ENCODE measurements at regions not wholly inside any gene's neighbourhood (a gene's known extent, or its start where the extent isn't known, plus 50 kb on each side); places are given as distances from the start of the nearest gene placed in this dataset.

DNA sequence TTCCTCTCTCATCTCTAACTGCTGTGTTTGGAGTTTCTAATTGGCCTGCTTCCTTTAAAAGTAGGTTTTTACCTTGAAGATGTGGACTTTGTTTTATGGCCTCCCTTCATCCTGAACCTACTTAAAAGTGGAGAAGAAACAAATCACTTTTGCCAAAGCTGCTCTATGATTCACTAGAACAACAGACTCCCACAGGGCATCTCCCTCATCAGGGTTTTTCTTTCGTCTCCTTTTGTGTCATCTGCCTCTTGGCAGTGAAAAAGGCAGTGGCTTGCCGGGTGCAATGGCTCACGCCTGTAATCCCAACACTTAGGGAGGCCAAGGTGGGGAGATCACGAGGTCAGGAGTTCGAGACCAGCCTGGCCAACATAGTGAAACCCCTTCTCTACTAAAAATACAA lies 186.6 kb upstream of the MTNR1B start:
- Histone ChIP-seq H3K9me3 (replicated peaks; ENCODE audit: control insufficient read depth, insufficient read depth, low read depth, low read length) (no peaks in the 10 kb centered on the region), H3K9ac (ENCODE audit: insufficient read depth in 1 of 2, low read depth in 2 of 2, low read length in 2 of 2) (no peak overlapping the region), H3K9me1 (ENCODE audit: control insufficient read depth, insufficient read depth, low read length) (no peaks in the 10 kb centered on the region), H3K4me2 (ENCODE audit: insufficient read depth, low read length) (no peak overlapping the region), H3K27ac (ENCODE audit: extremely low read depth, low read depth, low read length) (no peak overlapping the region), H3K4me3 (no peak overlapping the region), H3K79me2 (ENCODE audit: control insufficient read depth, insufficient read depth, low read length) (no peaks in the 10 kb centered on the region), H3K4me1 (replicated peaks in 1 of 2; ENCODE audit: control insufficient read depth in 2 of 2, insufficient read depth in 2 of 2, low read length in 2 of 2) (no peaks in the 10 kb centered on the region), H4K20me1 (replicated peaks; ENCODE audit: control insufficient read depth, insufficient read depth, low read length) (no peaks in the 10 kb centered on the region), H3K36me3 (ENCODE audit: control insufficient read depth, insufficient read depth, low read length) (no peaks in the 10 kb centered on the region), H3K27me3 (ENCODE audit: control insufficient read depth in 2 of 2, insufficient read depth in 2 of 2, low read length in 2 of 2) (no peaks in the 10 kb centered on the region), H2AFZ (ENCODE audit: low read depth, low read length) (no peak overlapping the region)
- intact Hi-C loops (cut with micrococcal nuclease) (no loop called here), in situ Hi-C loops (cut with MboI) (no loop called here)
- ChIA-PET POLR2A (no interaction called here), CTCF (ENCODE audit: low intra/inter-chr PET ratio) (no interaction called here)
- 0% methylated on average over 5 of the region's 5 CpGs for WGBS (ENCODE audit: insufficient coverage, low coverage, missing lambda C conversion rate)
- FAIRE-seq: no peak
- TF ChIP-seq YBX1 (IDR thresholded peaks at IDR 0.05) (no peak), FOXK1 (CRISPR knock-in tag; IDR thresholded peaks at IDR 0.05; ENCODE audit: borderline replicate concordance) (no peak), ZNF586 (CRISPR knock-in tag; conservative IDR thresholded peaks at IDR 0.05) (no peak), POLR2AphosphoS2 (IDR thresholded peaks at IDR 0.05; ENCODE audit: low read length) (no peak), MCM2 (IDR thresholded peaks at IDR 0.05; ENCODE audit: low read depth) (no peak), NFIC (IDR thresholded peaks at IDR 0.05) (no peak), GATAD2B (IDR thresholded peaks at IDR 0.05; ENCODE audit: borderline replicate concordance) (no peak)
- TF ChIP-seq, protein P1, sequence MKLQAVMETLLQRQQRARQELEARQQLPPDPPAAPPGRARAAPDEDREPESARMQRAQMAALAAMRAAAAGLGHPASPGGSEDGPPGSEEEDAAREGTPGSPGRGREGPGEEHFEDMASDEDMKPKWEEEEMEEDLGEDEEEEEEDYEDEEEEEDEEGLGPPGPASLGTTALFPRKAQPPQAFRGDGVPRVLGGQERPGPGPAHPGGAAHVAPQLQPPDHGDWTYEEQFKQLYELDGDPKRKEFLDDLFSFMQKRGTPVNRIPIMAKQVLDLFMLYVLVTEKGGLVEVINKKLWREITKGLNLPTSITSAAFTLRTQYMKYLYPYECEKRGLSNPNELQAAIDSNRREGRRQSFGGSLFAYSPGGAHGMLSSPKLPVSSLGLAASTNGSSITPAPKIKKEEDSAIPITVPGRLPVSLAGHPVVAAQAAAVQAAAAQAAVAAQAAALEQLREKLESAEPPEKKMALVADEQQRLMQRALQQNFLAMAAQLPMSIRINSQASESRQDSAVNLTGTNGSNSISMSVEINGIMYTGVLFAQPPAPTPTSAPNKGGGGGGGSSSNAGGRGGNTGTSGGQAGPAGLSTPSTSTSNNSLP (IDR thresholded peaks at IDR 0.05; ENCODE audit: borderline replicate concordance, low read depth, low read length): no peak
- TF ChIP-seq, protein P2, sequence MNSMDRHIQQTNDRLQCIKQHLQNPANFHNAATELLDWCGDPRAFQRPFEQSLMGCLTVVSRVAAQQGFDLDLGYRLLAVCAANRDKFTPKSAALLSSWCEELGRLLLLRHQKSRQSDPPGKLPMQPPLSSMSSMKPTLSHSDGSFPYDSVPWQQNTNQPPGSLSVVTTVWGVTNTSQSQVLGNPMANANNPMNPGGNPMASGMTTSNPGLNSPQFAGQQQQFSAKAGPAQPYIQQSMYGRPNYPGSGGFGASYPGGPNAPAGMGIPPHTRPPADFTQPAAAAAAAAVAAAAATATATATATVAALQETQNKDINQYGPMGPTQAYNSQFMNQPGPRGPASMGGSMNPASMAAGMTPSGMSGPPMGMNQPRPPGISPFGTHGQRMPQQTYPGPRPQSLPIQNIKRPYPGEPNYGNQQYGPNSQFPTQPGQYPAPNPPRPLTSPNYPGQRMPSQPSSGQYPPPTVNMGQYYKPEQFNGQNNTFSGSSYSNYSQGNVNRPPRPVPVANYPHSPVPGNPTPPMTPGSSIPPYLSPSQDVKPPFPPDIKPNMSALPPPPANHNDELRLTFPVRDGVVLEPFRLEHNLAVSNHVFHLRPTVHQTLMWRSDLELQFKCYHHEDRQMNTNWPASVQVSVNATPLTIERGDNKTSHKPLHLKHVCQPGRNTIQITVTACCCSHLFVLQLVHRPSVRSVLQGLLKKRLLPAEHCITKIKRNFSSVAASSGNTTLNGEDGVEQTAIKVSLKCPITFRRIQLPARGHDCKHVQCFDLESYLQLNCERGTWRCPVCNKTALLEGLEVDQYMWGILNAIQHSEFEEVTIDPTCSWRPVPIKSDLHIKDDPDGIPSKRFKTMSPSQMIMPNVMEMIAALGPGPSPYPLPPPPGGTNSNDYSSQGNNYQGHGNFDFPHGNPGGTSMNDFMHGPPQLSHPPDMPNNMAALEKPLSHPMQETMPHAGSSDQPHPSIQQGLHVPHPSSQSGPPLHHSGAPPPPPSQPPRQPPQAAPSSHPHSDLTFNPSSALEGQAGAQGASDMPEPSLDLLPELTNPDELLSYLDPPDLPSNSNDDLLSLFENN (IDR thresholded peaks at IDR 0.05; ENCODE audit: low read depth in 2 of 2, low read length in 2 of 2): no peak
- TF ChIP-seq, protein P3, sequence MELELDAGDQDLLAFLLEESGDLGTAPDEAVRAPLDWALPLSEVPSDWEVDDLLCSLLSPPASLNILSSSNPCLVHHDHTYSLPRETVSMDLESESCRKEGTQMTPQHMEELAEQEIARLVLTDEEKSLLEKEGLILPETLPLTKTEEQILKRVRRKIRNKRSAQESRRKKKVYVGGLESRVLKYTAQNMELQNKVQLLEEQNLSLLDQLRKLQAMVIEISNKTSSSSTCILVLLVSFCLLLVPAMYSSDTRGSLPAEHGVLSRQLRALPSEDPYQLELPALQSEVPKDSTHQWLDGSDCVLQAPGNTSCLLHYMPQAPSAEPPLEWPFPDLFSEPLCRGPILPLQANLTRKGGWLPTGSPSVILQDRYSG (tag; conservative IDR thresholded peaks at IDR 0.05; ENCODE audit: low read depth): no peak
- TF ChIP-seq, protein P4, sequence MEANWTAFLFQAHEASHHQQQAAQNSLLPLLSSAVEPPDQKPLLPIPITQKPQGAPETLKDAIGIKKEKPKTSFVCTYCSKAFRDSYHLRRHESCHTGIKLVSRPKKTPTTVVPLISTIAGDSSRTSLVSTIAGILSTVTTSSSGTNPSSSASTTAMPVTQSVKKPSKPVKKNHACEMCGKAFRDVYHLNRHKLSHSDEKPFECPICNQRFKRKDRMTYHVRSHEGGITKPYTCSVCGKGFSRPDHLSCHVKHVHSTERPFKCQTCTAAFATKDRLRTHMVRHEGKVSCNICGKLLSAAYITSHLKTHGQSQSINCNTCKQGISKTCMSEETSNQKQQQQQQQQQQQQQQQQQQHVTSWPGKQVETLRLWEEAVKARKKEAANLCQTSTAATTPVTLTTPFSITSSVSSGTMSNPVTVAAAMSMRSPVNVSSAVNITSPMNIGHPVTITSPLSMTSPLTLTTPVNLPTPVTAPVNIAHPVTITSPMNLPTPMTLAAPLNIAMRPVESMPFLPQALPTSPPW (CRISPR knock-in tag; IDR thresholded peaks at IDR 0.05): no peak
- no peak for ATAC-seq
- BruUV-seq (replicated peaks): no TSS peak
- DNase-seq (ENCODE audit: extremely low read depth in 1 of 4, low spot score in 3 of 4): no peak

Data from K562 (cell line).